Fibroblast of lung (primary cell): ENCODE measurements at regions not wholly inside any gene's neighbourhood (a gene's known extent, or its start where the extent isn't known, plus 50 kb on each side); places are given as distances from the start of the nearest gene placed in this dataset.

Source experiments
- DNase-seq, 2 donors: peaks; one replicate each; pipeline versions ENCODE4 v3.0.0 to v3.0.0-alpha.2; 2010; ENCODE audit warnings: low read depth in 2 of 2
- H2AFZ ChIP-seq: 2 replicates; pipeline ENCODE4 v1.5.1; 2012; ENCODE audit warnings: low read length, control low read depth, inconsistent platforms
- H3K27ac ChIP-seq: 2 replicates; pipeline ENCODE4 v1.5.1; 2011; ENCODE audit warnings: low read length, control low read depth; ENCODE audit not compliant: insufficient read depth
- H3K27me3 ChIP-seq: 2 replicates; pipeline ENCODE4 v1.5.1; 2011; ENCODE audit warnings: mild to moderate bottlenecking, low read length; ENCODE audit not compliant: control insufficient read depth, insufficient read depth
- H3K36me3 ChIP-seq: 2 replicates; pipeline ENCODE4 v1.5.1; 2011; ENCODE audit warnings: low read length; ENCODE audit not compliant: control insufficient read depth, insufficient read depth
- H3K4me1 ChIP-seq: 2 replicates; pipeline ENCODE4 v1.5.1; 2011; ENCODE audit warnings: low read length; ENCODE audit not compliant: control insufficient read depth, insufficient read depth; ENCODE audit errors: extremely low read depth
- H3K4me2 ChIP-seq: 2 replicates; pipeline ENCODE4 v1.5.1; 2011; ENCODE audit warnings: low read length, control low read depth; ENCODE audit not compliant: insufficient read depth; ENCODE audit errors: extremely low read depth
- H3K4me3 ChIP-seq, 4 experiments: fragments of 200-600 bp in 1 of 4; sonication (generic) in 1 of 4; replicated peaks in 1 of 4; 2 replicates each; pipeline ENCODE4 v1.5.1; 2011 to 2016; ENCODE audit warnings: low read length in 4 of 4, low read depth in 3 of 4, mild to moderate bottlenecking in 3 of 4, control low read depth in 2 of 4, inconsistent platforms in 1 of 4, mixed read lengths in 1 of 4; ENCODE audit not compliant: insufficient read depth in 1 of 4; ENCODE audit errors: control extremely low read depth in 1 of 4
- H3K79me2 ChIP-seq: 2 replicates; pipeline ENCODE4 v1.5.1; 2012; ENCODE audit warnings: mild to moderate bottlenecking, low read length, inconsistent platforms; ENCODE audit not compliant: control insufficient read depth, insufficient read depth
- H3K9ac ChIP-seq: 2 replicates; pipeline ENCODE4 v1.5.1; 2011; ENCODE audit warnings: mild to moderate bottlenecking, low read length, control low read depth; ENCODE audit not compliant: insufficient read depth
- H3K9me3 ChIP-seq: 2 replicates; pipeline ENCODE4 v1.5.1; 2012; ENCODE audit warnings: low read depth, low read length; ENCODE audit not compliant: control insufficient read depth, insufficient read depth
- H4K20me1 ChIP-seq: 2 replicates; pipeline ENCODE4 v1.5.1; 2011; ENCODE audit warnings: low read length; ENCODE audit not compliant: control insufficient read depth, insufficient read depth; ENCODE audit errors: extremely low read depth
- EZH2 ChIP-seq: IDR thresholded peaks from 2 replicates; pipeline ENCODE4 v1.5.1; 2012; ENCODE audit warnings: low read length, control low read depth, mild to moderate bottlenecking; ENCODE audit errors: missing control alignments
- TF ChIP-seq, protein P1 (sequence below), 2 donors: IDR thresholded peaks in 1 of 2; conservative IDR thresholded peaks in 1 of 2; 1 replicate in 1 of 2; 2 replicates in 1 of 2; pipeline ENCODE4 v1.5.1; 2011 to 2012; ENCODE audit warnings: low read length in 2 of 2, control low read depth in 1 of 2, inconsistent platforms in 1 of 2, low read depth in 1 of 2, mild to moderate bottlenecking in 1 of 2

DNA sequence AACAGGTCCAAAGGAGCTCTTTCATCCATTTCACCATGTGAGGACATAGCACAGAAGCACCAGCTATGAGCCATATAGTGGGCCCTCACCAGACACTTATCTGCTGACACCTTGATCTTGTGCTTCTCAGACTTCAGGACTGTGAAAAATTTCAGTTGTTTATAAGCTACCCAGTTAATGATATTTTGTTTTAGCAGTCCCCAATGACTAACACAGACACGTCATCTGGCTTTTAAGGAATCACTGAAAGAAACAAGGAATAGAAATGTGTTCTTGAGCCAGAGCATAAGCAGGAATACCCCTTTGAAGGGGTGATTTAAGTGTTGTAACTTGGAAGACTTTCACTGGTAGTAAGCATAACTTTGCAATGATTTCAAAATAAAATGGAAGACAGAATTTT lies 214.7 kb upstream of the PTCHD4 start:
- DNase-seq = peak in 1 of 2 donors; percentile 66
- Histone ChIP-seq H4K20me1 (no peaks in the 10 kb centered on the region), H2AFZ (no peak overlapping the region), H3K27me3 (no peaks in the 10 kb centered on the region), H3K4me1 (no peaks in the 10 kb centered on the region), H3K9ac (no peak overlapping the region), H3K4me2 (no peak overlapping the region), H3K36me3 (no peaks in the 10 kb centered on the region), H3K27ac (no peak overlapping the region), H3K79me2 (no peaks in the 10 kb centered on the region), H3K9me3 (no peaks in the 10 kb centered on the region), H3K4me3 (no peak overlapping the region)
- no peak for TF ChIP-seq EZH2
- TF ChIP-seq, protein P1, sequence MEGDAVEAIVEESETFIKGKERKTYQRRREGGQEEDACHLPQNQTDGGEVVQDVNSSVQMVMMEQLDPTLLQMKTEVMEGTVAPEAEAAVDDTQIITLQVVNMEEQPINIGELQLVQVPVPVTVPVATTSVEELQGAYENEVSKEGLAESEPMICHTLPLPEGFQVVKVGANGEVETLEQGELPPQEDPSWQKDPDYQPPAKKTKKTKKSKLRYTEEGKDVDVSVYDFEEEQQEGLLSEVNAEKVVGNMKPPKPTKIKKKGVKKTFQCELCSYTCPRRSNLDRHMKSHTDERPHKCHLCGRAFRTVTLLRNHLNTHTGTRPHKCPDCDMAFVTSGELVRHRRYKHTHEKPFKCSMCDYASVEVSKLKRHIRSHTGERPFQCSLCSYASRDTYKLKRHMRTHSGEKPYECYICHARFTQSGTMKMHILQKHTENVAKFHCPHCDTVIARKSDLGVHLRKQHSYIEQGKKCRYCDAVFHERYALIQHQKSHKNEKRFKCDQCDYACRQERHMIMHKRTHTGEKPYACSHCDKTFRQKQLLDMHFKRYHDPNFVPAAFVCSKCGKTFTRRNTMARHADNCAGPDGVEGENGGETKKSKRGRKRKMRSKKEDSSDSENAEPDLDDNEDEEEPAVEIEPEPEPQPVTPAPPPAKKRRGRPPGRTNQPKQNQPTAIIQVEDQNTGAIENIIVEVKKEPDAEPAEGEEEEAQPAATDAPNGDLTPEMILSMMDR (conservative IDR thresholded peaks at IDR 0.05 in 1 of 2, IDR thresholded peaks at IDR 0.05 in 1 of 2; ENCODE audit: low read depth in 1 of 2, low read length in 2 of 2) = no peak

DNA sequence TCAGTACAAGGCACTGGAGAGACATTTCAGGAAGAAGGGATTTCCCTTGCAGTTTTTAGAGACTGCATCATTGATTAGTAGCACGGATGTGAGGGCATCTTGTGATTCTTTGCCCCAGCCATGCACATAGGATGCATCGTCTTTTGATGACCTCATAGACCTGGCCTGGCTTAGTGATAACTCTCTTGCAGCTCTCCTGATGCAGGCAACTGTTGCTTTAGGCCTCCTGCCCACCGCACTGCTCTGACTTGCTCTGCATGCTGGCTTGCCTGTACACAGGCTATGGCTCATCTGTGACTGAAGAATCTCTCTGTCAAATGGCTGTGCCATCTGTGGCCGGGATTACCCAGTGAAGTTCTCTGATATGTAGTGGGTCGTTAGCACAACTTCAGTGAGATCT lies 207.7 kb upstream of the PTCHD4 start:
- Histone ChIP-seq H3K9me3 (no peaks in the 10 kb centered on the region), H3K27me3 (no peaks in the 10 kb centered on the region), H2AFZ (no peak overlapping the region), H4K20me1 (no peaks in the 10 kb centered on the region), H3K27ac (no peak overlapping the region), H3K9ac (no peak overlapping the region), H3K4me1 (no peaks in the 10 kb centered on the region), H3K36me3 (no peaks in the 10 kb centered on the region), H3K79me2 (no peaks in the 10 kb centered on the region), H3K4me2 (no peak overlapping the region), H3K4me3 (no peak overlapping the region)
- DNase-seq = no peak
- TF ChIP-seq, protein P1 (conservative IDR thresholded peaks at IDR 0.05 in 1 of 2, IDR thresholded peaks at IDR 0.05 in 1 of 2; ENCODE audit: low read depth in 1 of 2, low read length in 2 of 2) = no peak

DNA sequence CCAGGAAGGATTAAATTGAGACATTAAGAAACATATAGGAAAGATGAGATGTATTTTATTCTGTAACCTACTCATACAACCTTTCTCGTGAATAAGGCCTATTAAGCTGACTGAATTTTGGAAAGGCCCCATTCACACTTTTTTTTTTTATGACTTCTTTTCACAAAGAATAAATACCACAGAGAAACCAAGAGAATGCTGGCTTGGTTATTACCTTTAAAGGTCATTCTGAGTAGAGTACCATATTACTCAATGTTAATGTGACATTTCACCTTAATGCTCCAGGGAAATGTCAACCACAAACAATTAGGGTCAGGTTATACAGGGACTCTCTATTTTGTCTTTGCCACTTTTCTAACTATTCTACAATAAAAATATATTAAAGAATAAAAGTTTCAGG lies 204.9 kb upstream of the PTCHD4 start:
- no peak overlapping the region for H3K4me2 ChIP-seq
- no peaks in the 10 kb centered on the region for H3K36me3 ChIP-seq
- no peaks in the 10 kb centered on the region for H4K20me1 ChIP-seq
- H3K9ac ChIP-seq = no peak overlapping the region
- TF ChIP-seq, protein P1 (conservative IDR thresholded peaks at IDR 0.05 in 1 of 2, IDR thresholded peaks at IDR 0.05 in 1 of 2; ENCODE audit: low read depth in 1 of 2, low read length in 2 of 2) = no peak
- TF ChIP-seq EZH2 = no peak
- no peak overlapping the region for H2AFZ ChIP-seq
- H3K27me3 ChIP-seq = no peaks in the 10 kb centered on the region
- no peak for DNase-seq
- H3K4me1 ChIP-seq = no peaks in the 10 kb centered on the region
- H3K4me3 ChIP-seq = no peak overlapping the region
- no peaks in the 10 kb centered on the region for H3K9me3 ChIP-seq
- no peak overlapping the region for H3K27ac ChIP-seq
- no peaks in the 10 kb centered on the region for H3K79me2 ChIP-seq
